ENCODE measurements at regions not wholly inside any gene's neighbourhood (a gene's known extent, or its start where the extent isn't known, plus 50 kb on each side); places are given as distances from the start of the nearest gene placed in this dataset.

GRCh38 chr4:181823183-181823582 lies 420.0 kb upstream of the TENM3 start:
- TF ChIP-seq POLR2AphosphoS5 (IDR thresholded peaks at IDR 0.05; ENCODE audit: borderline replicate concordance, low read depth, low read length) (no peak), EZH2 (IDR thresholded peaks at IDR 0.05) (no peak), FOXP2 (optimal IDR thresholded peaks at IDR 0.05; ENCODE audit: control extremely low read depth, extremely low read length, insufficient read depth) (no peak)
